HepG2 (cell line): ENCODE measurements at regions not wholly inside any gene's neighbourhood (a gene's known extent, or its start where the extent isn't known, plus 50 kb on each side); places are given as distances from the start of the nearest gene placed in this dataset.

Source experiments
- NR2F6 ChIP-seq, 2 experiments: IDR thresholded peaks; 2 replicates each; pipeline ENCODE4 v1.6.1; 2016; ENCODE audit warnings: antibody characterized with exemption in 1 of 2, mild to moderate bottlenecking in 1 of 2
- POLR2A ChIP-seq, 2 experiments: IDR thresholded peaks; 2 replicates each; pipeline ENCODE4 v1.6.1; 2011; ENCODE audit warnings: low read depth in 2 of 2, low read length in 2 of 2, mild to moderate bottlenecking in 1 of 2, moderate library complexity in 1 of 2; ENCODE audit not compliant: insufficient read depth in 1 of 2
- TCF7 ChIP-seq: sonication (generic); IDR thresholded peaks from 2 replicates; pipeline ENCODE4 v1.6.1; 2016; ENCODE audit warnings: antibody characterized with exemption, low read depth
- ZNF431 ChIP-seq: sonication (generic); formaldehyde crosslinking; IDR thresholded peaks from 2 replicates; pipeline ENCODE4 v1.9.0; 2022; ENCODE audit warnings: missing genetic modification reagents, low read depth, mild to moderate bottlenecking, borderline replicate concordance
- TF ChIP-seq, protein P1 (sequence below): sonication (generic); formaldehyde crosslinking; IDR thresholded peaks from 2 replicates; pipeline ENCODE4 v1.5.1; 2020; ENCODE audit warnings: missing genetic modification reagents, mild to moderate bottlenecking, borderline replicate concordance

DNA sequence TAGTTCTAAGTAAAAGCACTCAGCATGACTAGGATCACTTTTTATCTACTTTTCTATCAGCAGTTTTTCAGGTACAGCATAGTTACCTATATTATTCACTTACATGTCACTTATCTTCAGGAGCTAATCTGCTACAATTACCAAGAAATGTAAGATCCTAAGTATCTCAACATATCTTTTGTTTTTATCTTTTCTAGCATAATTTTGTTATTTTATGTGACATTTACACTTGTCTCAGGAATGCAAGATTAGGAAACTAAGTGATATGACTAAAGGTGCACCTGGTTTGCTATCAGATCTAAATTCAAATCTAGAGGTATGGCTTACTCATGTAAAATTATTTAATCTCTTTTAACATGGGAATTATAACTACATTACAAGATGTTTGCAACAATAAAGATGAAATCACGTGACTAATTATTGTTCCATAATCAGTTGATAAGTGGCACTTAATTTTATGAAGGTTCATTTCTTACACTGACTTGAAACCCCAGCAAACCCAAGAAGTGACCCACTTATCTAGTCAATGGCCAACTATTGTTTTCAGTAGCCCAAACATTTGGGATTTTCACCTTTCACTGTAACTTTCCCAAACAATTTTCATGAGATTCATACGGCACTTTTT lies 390.3 kb upstream of the PCDH15 start:
- no peak for TF ChIP-seq NR2F6 (IDR thresholded peaks at IDR 0.05)
- no peak for TF ChIP-seq NR2F6 (CRISPR knock-in tag; IDR thresholded peaks at IDR 0.05)
- no peak for TF ChIP-seq TCF7
- no peak for TF ChIP-seq ZNF431 (CRISPR knock-in tag)
- TF ChIP-seq, protein P1, sequence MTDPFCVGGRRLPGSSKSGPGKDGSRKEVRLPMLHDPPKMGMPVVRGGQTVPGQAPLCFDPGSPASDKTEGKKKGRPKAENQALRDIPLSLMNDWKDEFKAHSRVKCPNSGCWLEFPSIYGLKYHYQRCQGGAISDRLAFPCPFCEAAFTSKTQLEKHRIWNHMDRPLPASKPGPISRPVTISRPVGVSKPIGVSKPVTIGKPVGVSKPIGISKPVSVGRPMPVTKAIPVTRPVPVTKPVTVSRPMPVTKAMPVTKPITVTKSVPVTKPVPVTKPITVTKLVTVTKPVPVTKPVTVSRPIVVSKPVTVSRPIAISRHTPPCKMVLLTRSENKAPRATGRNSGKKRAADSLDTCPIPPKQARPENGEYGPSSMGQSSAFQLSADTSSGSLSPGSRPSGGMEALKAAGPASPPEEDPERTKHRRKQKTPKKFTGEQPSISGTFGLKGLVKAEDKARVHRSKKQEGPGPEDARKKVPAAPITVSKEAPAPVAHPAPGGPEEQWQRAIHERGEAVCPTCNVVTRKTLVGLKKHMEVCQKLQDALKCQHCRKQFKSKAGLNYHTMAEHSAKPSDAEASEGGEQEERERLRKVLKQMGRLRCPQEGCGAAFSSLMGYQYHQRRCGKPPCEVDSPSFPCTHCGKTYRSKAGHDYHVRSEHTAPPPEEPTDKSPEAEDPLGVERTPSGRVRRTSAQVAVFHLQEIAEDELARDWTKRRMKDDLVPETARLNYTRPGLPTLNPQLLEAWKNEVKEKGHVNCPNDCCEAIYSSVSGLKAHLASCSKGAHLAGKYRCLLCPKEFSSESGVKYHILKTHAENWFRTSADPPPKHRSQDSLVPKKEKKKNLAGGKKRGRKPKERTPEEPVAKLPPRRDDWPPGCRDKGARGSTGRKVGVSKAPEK: no peak
- no peak for TF ChIP-seq POLR2A (IDR thresholded peaks at IDR 0.05; ENCODE audit: insufficient read depth in 1 of 2, low read depth in 2 of 2, low read length in 2 of 2)
